PC-9 (cell line): ENCODE measurements at regions not wholly inside any gene's neighbourhood (a gene's known extent, or its start where the extent isn't known, plus 50 kb on each side); places are given as distances from the start of the nearest gene placed in this dataset.
"Not testable (repeated sequence)": the region's sequence is repeated elsewhere in the genome, so short reads cannot be mapped to it uniquely, and the experiment has no call there.

Experiments
- BruUV-seq: library from RNA; stranded (reverse); fragments of 400-500 nt; replicated peaks from 2 replicates; lab custom pipeline; 2021; lab: Mats Ljungman, UMichigan
- CTCF ChIA-PET: fragments of 300-600 bp; sonication (Branson Sonifier 250); formaldehyde crosslinking; loops from one replicate; lab custom pipeline; 2022; ENCODE audit warnings: antibody characterized with exemption; lab: Charles Lee
- POLR2A ChIA-PET: fragments of 300-600 bp; sonication (Branson Sonifier 250); formaldehyde crosslinking; loops from one replicate; lab custom pipeline; 2022; ENCODE audit warnings: antibody characterized with exemption; ENCODE audit not compliant: unreplicated experiment; lab: Charles Lee
- DNase-seq, 2 experiments: peaks; one replicate each; pipeline versions ENCODE4 v3.0.0 to v3.0.0-alpha.2; 2015 to 2022; ENCODE audit warnings: mixed read lengths in 1 of 2
- H2AFZ ChIP-seq: fragments of 200-600 bp; sonication (generic); 2 replicates; pipeline ENCODE4 v1.8.1; 2017; ENCODE audit warnings: antibody characterized with exemption
- H3F3A ChIP-seq: fragments of 200-600 bp; sonication (generic); 2 replicates; pipeline ENCODE4 v1.8.1; 2017; ENCODE audit warnings: antibody characterized with exemption, mild to moderate bottlenecking, low read depth; ENCODE audit not compliant: insufficient read depth
- H3K27ac ChIP-seq: fragments of 200-600 bp; sonication (generic); 2 replicates; pipeline ENCODE4 v1.6.1; 2016; ENCODE audit warnings: mixed run types
- H3K27me3 ChIP-seq: fragments of 200-600 bp; sonication (generic); 2 replicates; pipeline ENCODE4 v1.6.1; 2016; ENCODE audit warnings: low read depth, mixed run types; ENCODE audit not compliant: insufficient read depth
- H3K36me3 ChIP-seq: fragments of 200-600 bp; sonication (generic); 2 replicates; pipeline ENCODE4 v1.6.1; 2016; ENCODE audit warnings: low read depth, mixed run types
- H3K4me1 ChIP-seq: fragments of 200-600 bp; sonication (generic); replicated peaks from 2 replicates; pipeline ENCODE4 v1.6.1; 2016; ENCODE audit warnings: mixed run types; ENCODE audit not compliant: insufficient read depth
- H3K4me2 ChIP-seq: fragments of 200-600 bp; sonication (generic); 2 replicates; pipeline ENCODE4 v1.6.1; 2017; ENCODE audit warnings: mixed run types
- H3K4me3 ChIP-seq: fragments of 200-600 bp; sonication (generic); 2 replicates; pipeline ENCODE4 v1.6.1; 2016; ENCODE audit warnings: mixed run types
- H3K79me2 ChIP-seq: fragments of 200-600 bp; sonication (generic); 2 replicates; pipeline ENCODE4 v1.6.1; 2017; ENCODE audit warnings: low read depth, mixed run types
- H3K9me2 ChIP-seq: fragments of 200-600 bp; sonication (generic); 2 replicates; pipeline ENCODE4 v1.8.1; 2017; ENCODE audit warnings: mild to moderate bottlenecking; ENCODE audit not compliant: insufficient read depth
- H3K9me3 ChIP-seq: fragments of 200-600 bp; sonication (generic); 2 replicates; pipeline ENCODE4 v1.8.1; 2016; ENCODE audit warnings: low read depth; ENCODE audit not compliant: insufficient read depth
- H4K20me1 ChIP-seq: fragments of 200-600 bp; sonication (generic); 2 replicates; pipeline ENCODE4 v1.8.1; 2017; ENCODE audit not compliant: insufficient read depth
- CTCF ChIP-seq: fragments of 200-600 bp; sonication (generic); conservative IDR thresholded peaks from 2 replicates; pipeline ENCODE4 v1.6.1; 2017; ENCODE audit warnings: mixed run types, antibody characterized with exemption, mild to moderate bottlenecking, moderate library complexity
- EZH2 ChIP-seq: fragments of 200-600 bp; sonication (generic); IDR thresholded peaks from 2 replicates; pipeline ENCODE4 v1.8.0; 2017; ENCODE audit warnings: antibody characterized with exemption, low read depth
- intact Hi-C: fragments of 100-400 bp; cut with micrococcal nuclease; formaldehyde crosslinking; loops from one replicate; pipeline ENCODE4 v1.10.0; 2022; ENCODE audit not compliant: unreplicated experiment

GRCh38 chr13:78046331-78046730, 127.7 kb upstream of the EDNRB start:
- H3K4me2 ChIP-seq: no peak overlapping the region
- H3K27ac ChIP-seq: no peak overlapping the region
- no peaks in the 10 kb centered on the region for H3F3A ChIP-seq
- H3K9me3 ChIP-seq: no peaks in the 10 kb centered on the region
- BruUV-seq: no TSS peak
- TF ChIP-seq EZH2: no peak
- TF ChIP-seq CTCF: no peak
- no peaks in the 10 kb centered on the region for H3K79me2 ChIP-seq
- intact Hi-C loops: no loop called here
- CTCF ChIA-PET: no interaction called here
- no peak for DNase-seq
- no peaks in the 10 kb centered on the region for H3K36me3 ChIP-seq
- H4K20me1 ChIP-seq: no peaks in the 10 kb centered on the region
- no peak overlapping the region for H2AFZ ChIP-seq
- no peaks in the 10 kb centered on the region for H3K27me3 ChIP-seq
- no peaks in the 10 kb centered on the region for H3K9me2 ChIP-seq
- POLR2A ChIA-PET: no interaction called here
- H3K4me1 ChIP-seq: no peaks in the 10 kb centered on the region
- H3K4me3 ChIP-seq: no peak overlapping the region

- Histone ChIP-seq H3K4me3 (no peak overlapping the region), H4K20me1 (no peaks in the 10 kb centered on the region), H3K9me2 (no peaks in the 10 kb centered on the region), H3K27ac (no peak overlapping the region), H3K9me3 (no peaks in the 10 kb centered on the region), H3K27me3 (no peaks in the 10 kb centered on the region), H3K79me2 (no peaks in the 10 kb centered on the region), H3K4me1 (no peaks in the 10 kb centered on the region), H3K4me2 (no peak overlapping the region), H2AFZ (no peak overlapping the region), H3F3A (no peaks in the 10 kb centered on the region), H3K36me3 (no peaks in the 10 kb centered on the region)
- ChIA-PET CTCF (no interaction called here), POLR2A (no interaction called here)
- no peak for TF ChIP-seq CTCF
- no peak for TF ChIP-seq EZH2
- no peak for DNase-seq
- BruUV-seq: no TSS peak
- intact Hi-C loops: no loop called here
These were observed 127.3 kb upstream of the EDNRB start for GRCh38 chr13:78045916-78046315.

GRCh38 chr13:78041366-78041765, 122.7 kb upstream of the EDNRB start:
- H3K4me2 ChIP-seq, H3F3A ChIP-seq, H3K4me1 ChIP-seq, POLR2A ChIA-PET, DNase-seq, H3K36me3 ChIP-seq, H2AFZ ChIP-seq, H4K20me1 ChIP-seq, intact Hi-C loops, H3K9me3 ChIP-seq, H3K9me2 ChIP-seq, H3K4me3 ChIP-seq, BruUV-seq, CTCF ChIA-PET, H3K27me3 ChIP-seq, H3K27ac ChIP-seq, H3K79me2 ChIP-seq: not testable (repeated sequence)

- Histone ChIP-seq H4K20me1 (no peaks in the 10 kb centered on the region), H2AFZ (no peak overlapping the region), H3K4me2 (no peak overlapping the region), H3K9me3 (no peaks in the 10 kb centered on the region), H3K9me2 (no peaks in the 10 kb centered on the region; the same call in 1 of the 2 replicates), H3K27me3 (no peaks in the 10 kb centered on the region), H3F3A (no peaks in the 10 kb centered on the region), H3K4me3 (no peak overlapping the region), H3K27ac (no peak overlapping the region), H3K36me3 (no peaks in the 10 kb centered on the region), H3K79me2 (no peaks in the 10 kb centered on the region), H3K4me1 (no peaks in the 10 kb centered on the region)
- CTCF ChIA-PET: no interaction called here
- BruUV-seq: no TSS peak
- no peak for DNase-seq
- intact Hi-C loops: no loop called here
- no peak for TF ChIP-seq CTCF
- no peak for TF ChIP-seq EZH2
- POLR2A ChIA-PET: no interaction called here
These were observed 121.7 kb upstream of the EDNRB start for GRCh38 chr13:78040205-78040830.
